ENCODE measurements at regions not wholly inside any gene's neighbourhood (a gene's known extent, or its start where the extent isn't known, plus 50 kb on each side); places are given as distances from the start of the nearest gene placed in this dataset.

GRCh38 chr7:156145996-156146395 is 333.7 kb upstream of the SHH start:
- no peak for TF ChIP-seq EZH2 (IDR thresholded peaks at IDR 0.05; ENCODE audit: insufficient read depth, poor library complexity, severe bottlenecking)
- TF ChIP-seq EZH2phosphoT487 (IDR thresholded peaks at IDR 0.05; ENCODE audit: insufficient read depth, low read depth): no peak

Data from GM23248 (cell line).